Ishikawa (cell line): ENCODE measurements at regions not wholly inside any gene's neighbourhood (a gene's known extent, or its start where the extent isn't known, plus 50 kb on each side); places are given as distances from the start of the nearest gene placed in this dataset.

Experiments used
- CEBPB ChIP-seq: IDR thresholded peaks from 2 replicates; pipeline ENCODE4 v1.6.1; 2012
- EGR1 ChIP-seq: IDR thresholded peaks from 2 replicates; pipeline ENCODE4 v1.6.1; 2012
- RAD21 ChIP-seq: IDR thresholded peaks from 2 replicates; pipeline ENCODE4 v1.6.1; 2012; ENCODE audit warnings: low read depth
- TF ChIP-seq, protein P1 (sequence below): IDR thresholded peaks from 2 replicates; pipeline ENCODE4 v1.6.1; 2012; ENCODE audit warnings: low read depth, mild to moderate bottlenecking

DNA sequence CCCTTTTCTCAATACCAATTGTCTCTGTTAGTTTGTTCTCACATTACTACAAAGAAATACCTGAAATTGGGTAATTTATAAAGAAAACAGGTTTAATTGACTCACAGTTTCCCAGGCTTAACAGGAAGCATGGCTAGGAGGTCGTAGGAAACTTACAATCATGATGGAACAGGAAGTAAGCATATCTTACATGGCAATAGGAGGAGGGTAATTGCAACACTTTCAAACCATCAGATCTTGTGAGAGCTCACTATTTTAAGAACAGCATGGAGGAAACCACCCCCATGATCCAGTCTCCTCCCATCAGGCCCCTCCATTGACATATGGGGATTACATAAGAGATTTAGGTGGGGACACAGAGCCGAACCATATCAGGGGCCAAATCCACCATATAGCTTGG lies 1210.1 kb upstream of the SPRY2 start:
- TF ChIP-seq CEBPB, result no peak
- no peak for TF ChIP-seq EGR1
- no peak for TF ChIP-seq RAD21
- TF ChIP-seq, protein P1, sequence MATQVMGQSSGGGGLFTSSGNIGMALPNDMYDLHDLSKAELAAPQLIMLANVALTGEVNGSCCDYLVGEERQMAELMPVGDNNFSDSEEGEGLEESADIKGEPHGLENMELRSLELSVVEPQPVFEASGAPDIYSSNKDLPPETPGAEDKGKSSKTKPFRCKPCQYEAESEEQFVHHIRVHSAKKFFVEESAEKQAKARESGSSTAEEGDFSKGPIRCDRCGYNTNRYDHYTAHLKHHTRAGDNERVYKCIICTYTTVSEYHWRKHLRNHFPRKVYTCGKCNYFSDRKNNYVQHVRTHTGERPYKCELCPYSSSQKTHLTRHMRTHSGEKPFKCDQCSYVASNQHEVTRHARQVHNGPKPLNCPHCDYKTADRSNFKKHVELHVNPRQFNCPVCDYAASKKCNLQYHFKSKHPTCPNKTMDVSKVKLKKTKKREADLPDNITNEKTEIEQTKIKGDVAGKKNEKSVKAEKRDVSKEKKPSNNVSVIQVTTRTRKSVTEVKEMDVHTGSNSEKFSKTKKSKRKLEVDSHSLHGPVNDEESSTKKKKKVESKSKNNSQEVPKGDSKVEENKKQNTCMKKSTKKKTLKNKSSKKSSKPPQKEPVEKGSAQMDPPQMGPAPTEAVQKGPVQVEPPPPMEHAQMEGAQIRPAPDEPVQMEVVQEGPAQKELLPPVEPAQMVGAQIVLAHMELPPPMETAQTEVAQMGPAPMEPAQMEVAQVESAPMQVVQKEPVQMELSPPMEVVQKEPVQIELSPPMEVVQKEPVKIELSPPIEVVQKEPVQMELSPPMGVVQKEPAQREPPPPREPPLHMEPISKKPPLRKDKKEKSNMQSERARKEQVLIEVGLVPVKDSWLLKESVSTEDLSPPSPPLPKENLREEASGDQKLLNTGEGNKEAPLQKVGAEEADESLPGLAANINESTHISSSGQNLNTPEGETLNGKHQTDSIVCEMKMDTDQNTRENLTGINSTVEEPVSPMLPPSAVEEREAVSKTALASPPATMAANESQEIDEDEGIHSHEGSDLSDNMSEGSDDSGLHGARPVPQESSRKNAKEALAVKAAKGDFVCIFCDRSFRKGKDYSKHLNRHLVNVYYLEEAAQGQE, result no peak
